Endothelial cell of umbilical vein (primary cell): ENCODE measurements at regions not wholly inside any gene's neighbourhood (a gene's known extent, or its start where the extent isn't known, plus 50 kb on each side); places are given as distances from the start of the nearest gene placed in this dataset.

ENCODE experiments used
- EZH2 ChIP-seq: IDR thresholded peaks from 2 replicates; pipeline ENCODE4 v1.6.1; 2012; ENCODE audit warnings: borderline replicate concordance, low read depth, mild to moderate bottlenecking, moderate library complexity, low read length, inconsistent platforms; ENCODE audit not compliant: severe bottlenecking
- JUN ChIP-seq: IDR thresholded peaks from 2 replicates; pipeline ENCODE4 v1.6.1; 2011; ENCODE audit warnings: borderline replicate concordance, low read depth; ENCODE audit not compliant: insufficient read length, insufficient read depth
- POLR2A ChIP-seq: IDR thresholded peaks from 2 replicates; pipeline ENCODE4 v1.6.1; 2012; ENCODE audit warnings: low read depth, mild to moderate bottlenecking, control low read depth, low read length
- POLR2AphosphoS5 ChIP-seq: IDR thresholded peaks from 2 replicates; pipeline ENCODE4 v1.6.1; 2012; ENCODE audit warnings: low read depth, mild to moderate bottlenecking, control low read depth, low read length, moderate library complexity; ENCODE audit not compliant: insufficient read depth
- TF ChIP-seq, protein P1 (sequence below), 2 donors: IDR thresholded peaks; 1 replicate in 1 of 2; 2 replicates in 1 of 2; pipeline ENCODE4 v1.5.1; 2011; ENCODE audit warnings: low read length in 2 of 2, mild to moderate bottlenecking in 2 of 2, moderate library complexity in 2 of 2, control low read depth in 1 of 2, inconsistent platforms in 1 of 2, low read depth in 1 of 2; ENCODE audit not compliant: insufficient read depth in 1 of 2; ENCODE audit errors: extremely low read depth in 1 of 2
- TF ChIP-seq, protein P2 (sequence below): IDR thresholded peaks from 2 replicates; pipeline ENCODE4 v1.6.1; 2011; ENCODE audit not compliant: insufficient read depth, insufficient read length

DNA sequence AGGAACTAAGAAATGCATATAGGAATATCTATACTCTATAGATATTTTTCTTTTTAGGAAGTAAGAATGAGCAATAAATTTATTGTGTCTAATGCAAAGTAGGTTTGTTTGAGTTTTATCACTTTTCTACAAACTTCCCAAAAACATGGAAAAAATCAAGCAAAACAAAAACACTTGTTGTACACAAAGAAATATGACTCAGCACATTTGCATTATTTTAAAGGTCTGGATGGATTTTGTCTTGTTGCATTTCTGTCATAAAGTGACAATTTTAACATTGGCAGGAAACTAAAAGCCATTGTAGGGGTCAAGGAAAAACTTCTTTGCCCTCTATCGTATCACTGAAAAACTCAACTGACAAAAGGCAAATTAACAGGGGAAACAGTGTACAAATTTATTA, 267.2 kb downstream of the PYDC2 start:
- TF ChIP-seq POLR2A (no peak), POLR2AphosphoS5 (no peak), EZH2 (no peak), JUN (no peak)
- TF ChIP-seq, protein P1, sequence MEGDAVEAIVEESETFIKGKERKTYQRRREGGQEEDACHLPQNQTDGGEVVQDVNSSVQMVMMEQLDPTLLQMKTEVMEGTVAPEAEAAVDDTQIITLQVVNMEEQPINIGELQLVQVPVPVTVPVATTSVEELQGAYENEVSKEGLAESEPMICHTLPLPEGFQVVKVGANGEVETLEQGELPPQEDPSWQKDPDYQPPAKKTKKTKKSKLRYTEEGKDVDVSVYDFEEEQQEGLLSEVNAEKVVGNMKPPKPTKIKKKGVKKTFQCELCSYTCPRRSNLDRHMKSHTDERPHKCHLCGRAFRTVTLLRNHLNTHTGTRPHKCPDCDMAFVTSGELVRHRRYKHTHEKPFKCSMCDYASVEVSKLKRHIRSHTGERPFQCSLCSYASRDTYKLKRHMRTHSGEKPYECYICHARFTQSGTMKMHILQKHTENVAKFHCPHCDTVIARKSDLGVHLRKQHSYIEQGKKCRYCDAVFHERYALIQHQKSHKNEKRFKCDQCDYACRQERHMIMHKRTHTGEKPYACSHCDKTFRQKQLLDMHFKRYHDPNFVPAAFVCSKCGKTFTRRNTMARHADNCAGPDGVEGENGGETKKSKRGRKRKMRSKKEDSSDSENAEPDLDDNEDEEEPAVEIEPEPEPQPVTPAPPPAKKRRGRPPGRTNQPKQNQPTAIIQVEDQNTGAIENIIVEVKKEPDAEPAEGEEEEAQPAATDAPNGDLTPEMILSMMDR (IDR thresholded peaks at IDR 0.05; ENCODE audit: extremely low read depth in 1 of 2, insufficient read depth in 1 of 2, low read depth in 1 of 2, low read length in 2 of 2) = no peak
- TF ChIP-seq, protein P2, sequence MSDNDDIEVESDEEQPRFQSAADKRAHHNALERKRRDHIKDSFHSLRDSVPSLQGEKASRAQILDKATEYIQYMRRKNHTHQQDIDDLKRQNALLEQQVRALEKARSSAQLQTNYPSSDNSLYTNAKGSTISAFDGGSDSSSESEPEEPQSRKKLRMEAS = no peak
